GM21717 (cell line): ENCODE measurements at regions not wholly inside any gene's neighbourhood (a gene's known extent, or its start where the extent isn't known, plus 50 kb on each side); places are given as distances from the start of the nearest gene placed in this dataset.

Source experiments
- ATAC-seq: cut with Tn5 transposase; IDR thresholded peaks from one replicate; pipeline ENCODE4 v1.9.1; 2021; ENCODE audit warnings: mild to moderate bottlenecking, moderate library complexity; ENCODE audit not compliant: unreplicated experiment

DNA sequence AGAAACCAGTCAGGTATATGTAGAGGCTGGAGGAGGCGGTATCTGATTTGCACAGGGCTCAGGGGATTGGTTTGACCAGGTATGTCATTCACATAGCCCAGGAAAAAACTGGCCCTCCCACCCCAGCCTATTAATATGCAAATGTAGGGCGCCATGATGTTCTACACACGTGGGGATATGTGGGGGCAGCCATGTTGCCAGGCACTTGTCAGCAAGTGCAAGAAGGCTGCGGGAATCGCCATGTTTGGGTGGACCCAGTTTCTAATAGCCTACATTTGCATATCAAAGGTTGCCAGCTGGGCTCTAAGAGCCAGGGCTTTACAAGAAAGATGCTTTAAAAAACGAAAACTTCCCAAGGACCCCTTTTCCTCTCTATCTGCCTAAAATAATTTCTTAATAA lies 335.1 kb downstream of the SMARCA1 start:
- ATAC-seq: no peak

DNA sequence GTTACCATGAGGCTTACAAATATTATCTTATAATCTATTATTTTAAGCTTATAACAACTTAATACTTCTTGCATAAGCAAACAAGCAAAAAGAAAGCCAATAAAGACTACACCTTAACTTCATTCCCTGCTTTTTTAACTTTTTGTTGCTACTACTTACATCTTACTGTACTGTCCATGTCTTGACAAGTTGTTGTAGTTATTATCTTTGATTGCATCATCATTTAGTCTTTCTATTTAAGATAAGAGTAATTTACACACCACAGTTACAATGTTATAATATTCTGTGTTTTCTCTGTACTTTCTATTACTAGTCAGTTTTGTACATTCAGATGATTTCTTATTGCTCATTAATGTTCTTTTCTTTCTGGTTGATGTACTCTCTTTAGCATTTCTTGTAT lies 346.6 kb downstream of the SMARCA1 start:
- no peak for ATAC-seq

DNA sequence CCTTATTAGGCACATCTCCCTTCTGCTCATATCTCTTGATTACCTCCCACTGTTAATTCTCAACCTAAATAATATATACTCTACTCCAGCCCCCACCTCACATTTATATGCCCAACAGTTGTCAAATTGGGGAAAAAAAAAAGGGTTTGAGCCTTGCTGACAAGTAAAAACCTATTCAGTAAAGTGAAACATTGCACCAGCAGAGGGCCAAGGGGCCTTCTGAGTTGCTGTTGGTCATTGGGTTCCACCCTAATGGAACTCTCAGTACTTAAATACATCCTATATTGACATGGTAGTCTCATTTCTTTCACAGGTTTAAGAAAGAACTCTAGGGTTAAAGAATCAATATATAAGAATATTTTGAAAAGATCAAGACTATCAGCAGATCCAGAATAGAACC lies 362.2 kb downstream of the SMARCA1 start:
- no peak for ATAC-seq

DNA sequence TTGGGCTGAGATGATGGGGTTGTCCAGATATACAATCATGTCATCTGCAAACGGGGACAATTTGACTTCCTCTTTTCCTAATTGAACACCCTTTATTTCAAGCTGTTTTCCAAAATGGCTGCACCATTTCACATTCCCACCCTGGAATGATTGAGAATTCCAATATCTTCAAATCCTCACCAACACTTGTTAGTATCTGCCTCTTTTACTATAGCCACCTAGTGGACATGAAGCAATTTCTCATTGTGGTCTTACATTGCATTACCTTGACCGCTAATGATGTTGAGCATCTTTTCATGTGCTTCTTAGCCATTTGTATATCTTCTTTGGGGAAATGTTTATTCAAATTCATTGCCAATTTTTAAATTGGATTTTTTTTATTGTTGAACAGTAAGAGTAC lies 364.8 kb downstream of the SMARCA1 start:
- ATAC-seq: no peak

DNA sequence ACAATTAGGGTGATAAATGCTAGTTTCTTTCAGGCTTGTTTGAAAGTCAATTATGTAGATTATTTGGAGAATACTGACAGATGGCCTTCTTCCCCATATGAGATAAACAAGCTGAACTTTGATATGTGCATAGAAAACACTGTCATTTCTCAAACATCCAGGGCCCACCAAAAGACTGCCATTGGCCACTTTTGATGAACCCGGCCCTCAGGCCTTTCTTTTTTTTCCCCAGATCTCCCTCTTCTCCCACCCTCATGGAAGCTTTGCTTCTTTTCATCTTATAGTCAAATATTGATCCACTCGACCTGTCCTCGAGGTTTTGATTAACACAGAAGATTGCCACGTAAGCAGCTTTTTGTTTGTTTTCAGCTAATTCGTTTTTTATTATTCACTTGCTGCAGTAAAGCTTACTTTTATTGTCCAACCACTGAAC lies 377.4 kb downstream of the SMARCA1 start:
- no peak for ATAC-seq

DNA sequence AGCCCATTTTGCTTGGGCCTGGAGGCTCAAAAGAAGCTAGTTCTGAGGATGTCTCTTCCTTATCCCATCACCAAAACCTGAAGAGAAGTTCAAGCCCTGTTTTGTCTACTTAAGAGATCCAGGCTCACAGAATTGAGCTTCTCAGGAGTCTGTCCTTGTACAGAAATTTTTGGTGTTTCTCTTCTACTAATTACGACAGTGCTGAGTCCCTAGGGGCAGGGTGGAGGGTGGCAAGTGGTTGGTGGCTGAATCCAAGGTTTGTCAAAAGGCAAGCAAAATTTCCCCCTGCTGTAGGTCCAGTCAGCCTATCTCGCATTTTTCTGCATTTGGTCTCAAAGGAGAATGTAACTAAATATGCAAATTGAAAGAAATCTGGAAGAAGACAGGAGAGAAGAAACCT lies 377.9 kb downstream of the SMARCA1 start:
- ATAC-seq: no peak

DNA sequence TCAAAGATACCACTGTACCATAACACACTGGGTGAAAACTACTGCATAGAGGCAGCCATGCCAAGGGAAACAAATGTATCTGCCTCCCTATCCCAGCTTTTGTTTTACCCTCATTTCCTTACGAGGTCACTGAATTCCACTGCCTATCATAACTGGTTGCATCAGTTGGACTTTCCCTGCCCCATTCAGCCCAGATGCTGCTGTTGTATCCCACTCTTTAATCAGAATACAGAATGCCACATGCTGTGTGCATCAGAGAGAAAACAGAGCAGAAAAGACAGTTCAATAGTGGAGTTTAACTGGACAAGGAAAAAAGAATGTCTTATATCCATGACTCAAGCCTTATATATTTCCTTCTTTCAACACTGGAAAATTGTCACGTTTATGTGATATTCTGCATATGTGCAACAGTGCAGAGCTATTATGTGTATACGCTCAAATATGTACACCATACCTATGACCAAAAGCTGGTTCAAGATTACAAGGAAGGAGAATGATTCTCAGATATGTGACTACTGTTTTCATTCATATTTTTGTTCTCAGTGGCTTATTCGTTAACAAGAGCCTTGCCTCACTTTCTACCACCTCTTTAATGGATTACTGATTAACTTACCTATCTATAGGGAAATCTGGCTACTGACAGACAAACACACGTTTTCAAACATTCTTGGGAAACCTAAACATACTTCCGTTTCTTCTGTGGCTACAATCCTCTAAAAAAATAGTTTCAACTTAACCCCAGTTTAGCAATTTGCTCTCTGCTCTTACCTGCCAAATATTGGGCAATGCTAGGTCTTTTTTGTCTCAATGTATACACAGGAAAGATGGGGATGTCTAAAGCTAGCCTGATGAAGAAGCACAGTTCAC lies 378.9 kb downstream of the SMARCA1 start:
- ATAC-seq: no peak

DNA sequence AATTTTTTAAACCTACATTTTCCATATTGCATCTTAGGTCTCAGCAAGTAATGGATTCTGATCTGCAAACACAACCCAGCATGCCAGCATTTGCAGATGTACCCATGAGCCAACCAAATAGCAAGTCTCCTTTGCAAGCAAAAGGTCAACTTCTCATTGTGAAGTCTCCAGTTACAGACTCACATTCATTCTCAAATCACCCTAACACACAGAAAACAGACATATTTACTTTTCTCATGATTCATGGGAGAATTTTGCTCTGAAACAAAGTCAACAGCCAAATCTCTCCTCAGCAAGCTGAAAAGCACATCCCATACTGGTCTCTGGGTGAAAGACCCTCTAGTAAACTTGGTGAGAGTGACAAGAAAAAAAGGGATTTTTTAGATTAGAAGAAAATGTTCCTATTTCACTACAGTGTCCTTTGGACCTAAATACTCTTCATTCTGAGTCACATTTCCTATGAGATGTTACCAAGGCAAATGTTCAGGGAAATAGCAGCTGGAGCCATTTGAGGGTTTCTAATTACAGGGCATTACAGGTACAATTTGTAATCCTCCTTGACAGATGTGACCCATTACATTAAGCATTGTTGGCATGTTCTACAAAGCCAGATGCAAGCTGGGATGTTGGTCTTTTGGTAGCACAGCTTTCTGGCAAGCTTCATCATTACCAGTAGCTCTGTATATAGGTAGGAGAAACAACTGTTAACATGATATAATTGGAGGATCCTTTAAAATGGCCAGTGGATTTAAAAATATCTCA lies 383.3 kb downstream of the SMARCA1 start:
- no peak for ATAC-seq

DNA sequence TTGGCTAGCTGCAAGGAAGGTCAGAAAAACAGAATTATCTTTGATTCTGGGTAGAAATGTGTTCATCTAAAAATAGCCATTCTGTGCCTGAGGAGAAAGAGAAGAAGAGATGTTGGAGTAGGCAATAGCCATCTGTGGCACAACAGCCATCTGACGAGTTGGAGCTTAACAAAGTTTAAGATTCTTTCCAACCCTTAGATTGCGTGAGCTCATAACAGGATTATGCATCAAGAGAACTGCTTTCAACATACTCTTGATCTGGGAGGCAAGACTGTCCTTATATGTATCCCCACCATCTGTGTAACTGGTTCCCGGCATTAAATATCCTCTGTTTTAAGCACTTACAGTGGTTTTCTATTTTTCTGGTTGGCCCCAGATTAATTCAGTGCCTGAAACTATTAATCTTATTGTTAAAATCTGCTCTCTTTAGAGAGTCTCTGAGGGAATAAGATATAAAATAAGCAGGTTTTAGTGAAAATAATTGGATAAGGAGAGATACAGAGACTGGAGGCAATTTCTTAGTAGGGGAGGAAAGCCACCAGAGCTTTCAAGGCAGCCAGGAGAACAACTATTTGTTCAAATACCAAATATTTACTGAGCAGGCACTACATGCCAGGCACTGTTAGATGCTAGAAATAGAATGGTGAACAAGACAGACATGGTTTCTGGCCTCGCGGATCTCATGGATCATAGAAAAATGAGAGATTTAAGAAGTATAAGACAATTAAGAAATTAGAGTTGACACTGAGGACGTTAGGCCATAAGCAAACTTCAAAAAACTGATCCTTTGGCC lies 398.0 kb downstream of the SMARCA1 start:
- no peak for ATAC-seq

DNA sequence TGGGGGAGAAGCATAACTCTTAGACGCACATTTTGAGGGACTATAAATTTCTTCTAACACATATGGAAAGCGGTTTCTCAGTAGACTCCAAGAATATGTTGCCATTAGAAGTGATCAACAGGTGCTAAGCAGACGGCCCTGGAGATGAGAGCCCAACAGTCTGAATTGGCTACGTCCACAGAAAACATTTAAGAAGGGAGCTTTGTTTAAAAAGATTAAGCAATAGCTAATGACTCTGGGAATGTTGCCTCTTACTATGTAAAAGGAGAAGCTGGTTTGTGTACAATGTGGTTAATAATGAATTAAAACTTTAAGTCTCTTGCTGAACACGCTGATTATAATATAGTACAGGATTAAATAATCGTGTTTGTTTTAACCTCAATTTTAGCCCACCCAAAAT lies 399.5 kb downstream of the SMARCA1 start:
- ATAC-seq: no peak

DNA sequence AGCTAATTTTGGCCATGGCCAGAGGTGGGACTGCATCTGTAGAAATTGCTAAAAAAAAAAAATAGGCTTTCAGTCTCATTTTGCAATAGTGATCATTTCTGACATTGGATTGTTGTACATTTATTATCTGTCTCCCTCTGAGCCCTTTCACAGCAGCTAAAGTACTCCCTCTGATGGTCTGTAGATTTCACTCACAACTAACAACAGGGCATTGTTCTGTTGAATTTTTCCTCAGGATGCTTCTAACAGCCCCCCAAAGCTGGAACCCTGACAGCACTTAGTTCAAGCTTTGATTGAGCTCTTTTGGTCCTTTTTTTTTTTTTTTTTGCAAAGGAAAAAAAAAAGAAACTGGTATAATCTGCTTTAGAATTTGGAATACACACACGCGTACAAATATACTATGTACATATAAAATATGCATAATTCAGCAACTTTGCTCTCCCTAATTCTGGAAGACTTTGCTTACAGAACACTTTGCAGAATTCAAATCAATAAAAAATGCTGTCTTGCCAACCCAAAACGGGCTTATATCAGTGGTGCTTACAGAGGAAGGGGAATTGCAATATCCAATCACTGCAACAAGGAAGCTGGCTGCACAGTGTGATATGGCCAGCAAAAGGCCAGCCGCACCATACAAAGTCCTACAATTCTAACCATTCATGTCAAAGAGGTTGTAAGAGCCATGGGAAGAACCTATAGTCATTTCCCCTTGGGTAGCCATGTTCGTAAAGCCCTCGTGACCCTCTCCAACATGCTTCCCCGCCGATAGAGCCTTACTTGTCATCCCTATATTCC lies 406.4 kb downstream of the SMARCA1 start:
- ATAC-seq: no peak

DNA sequence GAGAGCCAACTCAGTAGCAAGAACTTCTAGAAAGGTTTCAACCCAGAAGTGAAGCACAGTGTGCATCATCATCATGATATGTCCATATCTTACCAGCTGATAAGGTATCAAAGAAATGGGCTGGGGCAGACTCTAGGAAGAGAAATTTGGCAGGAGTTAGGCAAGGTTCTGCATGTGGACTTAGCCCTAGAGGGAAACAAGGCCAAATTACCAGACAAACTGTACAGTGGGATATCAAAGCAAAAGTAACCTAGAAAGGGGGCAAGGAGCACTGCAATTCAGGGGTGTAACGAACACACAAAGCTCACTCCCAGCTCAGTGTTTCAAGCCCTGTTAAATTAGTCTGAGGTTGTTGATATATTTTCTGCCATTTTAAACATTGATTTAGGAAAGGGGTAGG lies 407.4 kb downstream of the SMARCA1 start:
- ATAC-seq: no peak

DNA sequence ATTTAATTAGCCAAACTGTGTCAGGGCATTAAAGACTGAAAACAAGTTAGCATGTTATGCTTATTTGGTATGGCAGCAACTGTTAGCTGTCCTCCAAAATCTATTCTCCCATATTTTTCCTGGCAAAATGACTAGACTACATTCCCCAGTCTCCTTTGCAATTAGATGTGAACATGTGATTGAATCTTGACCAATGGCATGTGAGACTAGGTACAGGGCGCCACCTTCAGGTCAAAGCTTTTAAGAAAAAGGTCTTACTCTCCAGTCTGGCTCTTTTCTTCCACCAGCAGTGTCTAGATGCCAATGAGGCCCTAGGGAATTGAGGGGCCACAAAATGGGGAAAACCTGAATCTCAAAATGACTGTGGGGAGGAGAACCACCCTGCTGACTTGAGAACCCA lies 408.2 kb downstream of the SMARCA1 start:
- ATAC-seq: peak; percentile 93

DNA sequence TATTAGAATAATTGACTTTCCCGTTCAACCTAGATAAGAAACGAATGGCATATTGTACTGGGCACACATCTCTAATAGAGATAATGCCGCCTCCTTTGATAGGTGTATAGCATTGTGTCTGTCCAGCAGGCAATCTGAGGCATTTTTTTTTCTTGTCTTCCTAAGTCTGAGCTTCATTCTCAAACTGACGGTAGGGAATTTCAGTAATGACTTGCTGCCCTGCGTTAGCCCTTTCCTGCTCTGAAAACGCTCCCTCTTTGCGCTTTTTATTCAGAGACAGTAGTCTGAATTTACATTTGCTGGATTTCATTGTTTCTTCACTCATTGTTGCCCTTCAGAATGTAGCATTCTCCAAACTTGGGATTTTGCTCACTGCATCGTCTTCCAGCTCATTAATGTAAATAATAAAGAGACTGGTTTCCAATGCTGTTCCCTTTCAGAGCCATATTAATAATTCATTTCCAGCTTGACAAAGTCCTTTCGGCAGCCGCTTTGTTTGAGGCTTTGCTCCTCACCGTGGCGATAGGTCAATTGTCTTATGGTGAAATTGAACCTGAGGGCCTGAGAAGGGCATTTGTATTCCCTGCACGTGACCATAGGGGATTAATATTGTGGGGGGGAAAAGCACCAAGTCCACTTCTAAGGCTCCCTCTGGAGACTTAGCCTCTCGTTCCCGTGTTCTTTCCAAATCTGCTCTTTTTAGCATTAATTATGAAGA lies 412.1 kb downstream of the SMARCA1 start:
- no peak for ATAC-seq

DNA sequence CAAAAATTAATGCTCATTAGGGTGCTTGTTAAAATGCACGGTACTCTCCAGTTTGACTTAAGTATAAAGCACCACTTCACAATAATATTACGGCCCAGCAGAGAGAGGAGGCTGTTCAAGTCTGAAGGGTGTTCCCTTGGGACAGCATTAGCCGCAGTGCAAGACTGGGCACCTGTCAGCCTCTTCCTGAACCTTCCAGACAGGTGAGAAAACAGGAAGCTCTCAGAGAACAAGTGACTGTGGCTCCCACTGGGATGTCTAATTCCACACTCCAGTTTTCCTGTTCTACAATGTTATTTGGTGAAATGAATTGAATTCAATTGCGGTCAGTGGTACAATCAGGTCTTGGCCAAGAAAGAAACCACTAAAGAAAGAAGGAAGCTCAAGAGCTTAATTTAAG lies 414.4 kb downstream of the SMARCA1 start:
- ATAC-seq: no peak

DNA sequence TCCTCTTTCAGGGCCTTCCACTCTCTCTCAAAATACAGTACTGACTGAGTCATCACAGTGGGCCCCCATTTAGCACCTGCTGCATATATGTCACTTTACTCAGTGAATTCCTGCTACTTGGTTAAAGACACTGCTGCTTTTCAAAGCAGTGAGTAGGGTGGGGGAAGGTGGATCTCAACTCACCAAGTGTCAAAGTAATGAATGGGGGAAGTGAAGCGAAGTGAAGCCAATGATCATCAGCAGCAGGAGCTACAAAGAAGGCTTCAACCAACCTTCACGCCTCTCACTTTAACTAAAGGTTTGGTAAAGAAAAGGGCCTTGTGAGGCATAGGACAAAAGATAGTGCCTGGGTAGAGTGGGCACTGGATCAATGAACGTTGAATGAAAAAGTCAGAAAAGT lies 424.1 kb downstream of the SMARCA1 start:
- ATAC-seq: no peak

DNA sequence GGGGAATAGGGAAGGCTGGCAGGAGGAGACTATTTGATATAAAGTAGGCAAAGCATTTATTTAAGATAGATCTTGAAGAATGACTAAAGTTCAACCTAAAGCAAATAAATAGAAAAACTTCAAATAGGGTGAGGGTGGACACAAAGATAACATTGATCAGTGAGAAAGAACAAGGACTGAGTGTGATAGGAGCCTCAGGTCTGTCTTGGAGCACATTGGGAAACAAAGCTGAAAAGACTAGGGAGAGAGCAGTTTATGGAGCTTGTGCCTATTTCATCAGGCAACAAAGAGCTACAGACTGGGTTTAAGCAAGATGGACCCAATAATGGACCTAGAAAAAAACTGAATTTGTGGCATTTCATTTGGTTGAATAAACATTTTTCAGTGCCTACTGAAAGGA lies 425.6 kb downstream of the SMARCA1 start:
- ATAC-seq: no peak

DNA sequence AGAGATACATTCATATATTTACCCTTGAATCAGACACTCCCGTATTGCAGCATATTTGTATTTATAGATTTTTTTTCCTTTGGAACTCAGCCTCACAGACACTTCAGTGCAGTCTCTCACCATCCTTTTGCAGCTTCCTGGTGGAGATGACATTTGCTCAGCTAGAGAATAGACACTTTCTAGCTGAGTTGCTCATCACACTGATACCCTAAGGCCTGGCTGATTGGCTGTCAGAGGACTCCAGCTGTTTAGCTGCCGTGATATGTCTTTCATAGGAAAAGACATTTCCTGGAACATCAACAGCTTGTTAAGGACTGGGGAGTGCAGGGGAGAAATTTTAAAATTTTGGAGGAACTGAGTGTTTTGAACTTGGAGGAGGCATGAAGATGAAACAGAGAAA lies 429.6 kb downstream of the SMARCA1 start:
- ATAC-seq: no peak

DNA sequence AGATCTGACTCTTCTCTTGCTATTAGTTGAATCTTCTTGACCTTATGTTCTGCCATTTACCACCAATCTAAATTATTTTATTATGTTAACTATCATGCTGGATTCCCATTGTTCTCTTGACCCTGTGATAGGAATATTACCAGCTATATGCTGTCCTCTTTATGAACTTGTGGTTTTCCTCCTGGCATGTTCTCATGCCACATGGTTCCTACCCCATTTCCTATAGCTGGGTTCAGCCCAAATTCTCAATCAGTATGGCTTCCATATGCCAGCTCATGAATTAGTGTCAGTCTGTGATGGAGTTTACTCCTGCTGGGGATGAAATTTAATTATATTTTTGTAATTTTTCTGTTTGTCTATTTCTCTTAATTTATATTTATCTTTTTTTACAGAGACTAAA lies 430.5 kb downstream of the SMARCA1 start:
- no peak for ATAC-seq

DNA sequence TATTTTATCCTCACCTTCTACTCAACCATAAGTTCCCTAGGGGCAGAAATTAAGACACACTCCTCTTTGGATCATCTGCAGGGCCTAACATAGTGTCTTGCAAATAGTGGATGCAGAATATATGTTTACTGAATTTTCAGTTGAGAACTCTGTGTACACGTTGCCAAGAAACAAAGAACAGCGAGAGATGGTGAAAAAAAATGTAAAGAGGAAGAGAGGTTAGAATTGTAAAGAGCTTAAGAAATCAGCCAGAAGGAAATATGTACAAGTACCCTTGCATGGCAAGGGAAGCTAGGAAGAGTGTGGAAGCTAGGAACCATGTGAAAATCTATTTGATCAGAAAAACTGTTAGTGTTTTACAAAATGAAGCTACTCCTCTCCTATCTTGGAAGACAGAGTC lies 431.0 kb downstream of the SMARCA1 start:
- ATAC-seq: no peak
